Central memory CD8-positive, alpha-beta T cell (primary cell): ENCODE measurements at regions not wholly inside any gene's neighbourhood (a gene's known extent, or its start where the extent isn't known, plus 50 kb on each side); places are given as distances from the start of the nearest gene placed in this dataset.
"Not testable (repeated sequence)": the region's sequence is repeated elsewhere in the genome, so short reads cannot be mapped to it uniquely, and the experiment has no call there.

Experiments used
- ATAC-seq: fragments of 150-1000 bp; cut with Tn5 transposase; replicated peaks from 2 replicates; pipeline ENCODE4 v1.10.0; 2022; ENCODE audit warnings: mild to moderate bottlenecking, moderate FRiP score, moderate number of reproducible peaks; ENCODE audit not compliant: poor library complexity, severe bottlenecking; ENCODE audit errors: extremely low read depth
- DNase-seq, 2 donors: peaks; one replicate each; pipeline ENCODE4 v3.0.0; 2021; ENCODE audit warnings: low spot score in 2 of 2
- H3K27ac Mint-ChIP-seq: one replicate; pipeline ENCODE4 v1.8.0; 2022; ENCODE audit warnings: low read depth, mild to moderate bottlenecking, moderate library complexity, mixed read lengths
- H3K27me3 Mint-ChIP-seq: one replicate; pipeline ENCODE4 v1.8.0; 2022; ENCODE audit warnings: mixed read lengths
- H3K36me3 Mint-ChIP-seq: one replicate; pipeline ENCODE4 v1.8.0; 2022; ENCODE audit warnings: mild to moderate bottlenecking, moderate library complexity, mixed read lengths; ENCODE audit not compliant: insufficient read depth
- H3K4me1 Mint-ChIP-seq: one replicate; pipeline ENCODE4 v1.8.0; 2022; ENCODE audit warnings: mixed read lengths
- H3K4me3 Mint-ChIP-seq: one replicate; pipeline ENCODE4 v1.8.0; 2022; ENCODE audit warnings: mild to moderate bottlenecking, moderate library complexity, mixed read lengths
- H3K9me3 Mint-ChIP-seq: one replicate; pipeline ENCODE4 v1.8.0; 2022; ENCODE audit warnings: mixed read lengths

DNA sequence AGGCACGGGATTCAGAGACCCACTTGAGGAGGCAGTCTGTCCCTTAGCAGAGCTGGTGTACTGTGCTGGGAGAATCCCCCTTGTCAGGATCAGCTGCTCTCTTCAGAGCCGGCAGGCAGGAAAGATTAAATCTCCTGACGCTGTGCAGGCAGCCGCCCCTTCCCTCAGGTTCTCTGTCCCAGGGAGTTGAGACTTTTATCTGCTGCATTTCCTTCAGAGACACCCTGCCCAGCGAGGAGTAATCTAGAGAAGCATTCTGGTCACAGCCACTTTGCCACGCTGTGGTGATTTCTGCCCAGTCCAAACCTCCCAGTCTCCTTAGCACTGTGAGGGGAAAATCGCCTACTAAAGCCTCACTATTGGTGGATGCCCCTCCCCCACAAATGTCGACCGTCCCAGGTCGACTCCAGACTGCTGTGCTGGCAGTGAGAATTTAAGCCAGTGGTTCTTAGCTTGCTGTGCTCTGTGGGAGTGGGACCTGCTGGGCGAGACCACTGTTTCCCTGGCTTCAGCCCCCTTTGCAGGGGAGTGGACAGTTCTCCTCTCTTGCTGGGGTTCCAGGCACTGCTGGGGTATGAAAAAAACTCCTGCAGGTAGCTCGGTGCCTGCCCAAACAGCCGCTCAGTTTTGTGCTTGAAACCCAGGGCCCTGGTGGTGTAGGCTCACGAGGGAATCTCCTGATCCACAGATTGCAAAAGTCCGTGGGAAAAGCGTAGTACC lies 265.4 kb downstream of the ZWINT start:
- Mint-ChIP-seq H3K27me3 (no peaks in the 10 kb centered on the region), H3K9me3 (peaks cover 21% of the 10 kb centered on the region), H3K36me3 (no peaks in the 10 kb centered on the region), H3K27ac (no peak overlapping the region), H3K4me3 (no peak overlapping the region), H3K4me1 (no peaks in the 10 kb centered on the region)
- DNase-seq (no peak), ATAC-seq (no peak)

DNA sequence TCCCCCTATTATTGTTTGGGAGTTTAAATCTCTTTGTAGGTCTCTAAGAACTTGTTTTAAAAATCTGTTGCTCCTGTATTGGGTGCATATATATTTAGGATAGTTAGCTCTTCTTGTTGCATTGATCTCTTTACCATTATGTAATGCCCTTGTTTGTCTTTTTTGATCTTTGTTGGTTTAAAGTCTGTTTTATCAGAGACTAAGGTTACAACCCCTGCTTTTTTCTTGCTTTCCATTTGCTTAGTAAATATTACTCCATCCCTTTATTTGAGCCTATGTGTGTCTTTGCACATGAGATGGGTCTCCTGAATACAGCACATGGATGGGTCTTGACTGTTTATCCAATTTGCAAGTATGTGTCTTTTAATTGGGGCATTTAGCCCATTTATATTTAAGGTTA lies 267.4 kb downstream of the ZWINT start:
- H3K4me3 Mint-ChIP-seq, H3K27me3 Mint-ChIP-seq: not testable (repeated sequence)

DNA sequence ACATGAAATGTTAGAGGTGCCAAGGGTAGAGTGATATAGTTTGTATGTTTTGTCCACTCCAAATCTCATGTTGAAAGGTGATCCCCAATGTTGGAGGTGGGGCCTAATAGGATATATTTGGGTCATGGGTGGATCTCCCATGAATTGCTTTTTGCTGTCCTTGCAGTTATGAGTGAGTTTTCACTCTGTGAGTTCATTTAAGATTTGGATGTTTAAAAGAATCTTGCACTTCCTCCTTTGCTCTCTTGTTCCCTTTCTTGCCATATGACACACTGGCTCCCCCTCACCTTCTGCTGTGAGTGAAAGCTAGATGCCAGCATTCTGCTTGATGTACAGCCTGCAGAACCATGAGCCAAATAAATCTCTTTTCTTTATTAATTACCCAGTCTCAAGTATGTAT lies 269.2 kb downstream of the ZWINT start:
- no peaks in the 10 kb centered on the region for H3K4me1 Mint-ChIP-seq
- no peak overlapping the region for H3K27ac Mint-ChIP-seq
- H3K36me3 Mint-ChIP-seq = no peaks in the 10 kb centered on the region
- no peak overlapping the region for H3K4me3 Mint-ChIP-seq
- no peak for ATAC-seq
- H3K27me3 Mint-ChIP-seq = no peaks in the 10 kb centered on the region
- no peak for DNase-seq
- peaks cover 29% of the 10 kb centered on the region for H3K9me3 Mint-ChIP-seq

More for the DNA sequence above, 267.4 kb downstream of the ZWINT start:
- H3K36me3 Mint-ChIP-seq, H3K27ac Mint-ChIP-seq, ATAC-seq, DNase-seq, H3K4me1 Mint-ChIP-seq: not testable (repeated sequence)
- peaks cover 24% of the 10 kb centered on the region for H3K9me3 Mint-ChIP-seq

DNA sequence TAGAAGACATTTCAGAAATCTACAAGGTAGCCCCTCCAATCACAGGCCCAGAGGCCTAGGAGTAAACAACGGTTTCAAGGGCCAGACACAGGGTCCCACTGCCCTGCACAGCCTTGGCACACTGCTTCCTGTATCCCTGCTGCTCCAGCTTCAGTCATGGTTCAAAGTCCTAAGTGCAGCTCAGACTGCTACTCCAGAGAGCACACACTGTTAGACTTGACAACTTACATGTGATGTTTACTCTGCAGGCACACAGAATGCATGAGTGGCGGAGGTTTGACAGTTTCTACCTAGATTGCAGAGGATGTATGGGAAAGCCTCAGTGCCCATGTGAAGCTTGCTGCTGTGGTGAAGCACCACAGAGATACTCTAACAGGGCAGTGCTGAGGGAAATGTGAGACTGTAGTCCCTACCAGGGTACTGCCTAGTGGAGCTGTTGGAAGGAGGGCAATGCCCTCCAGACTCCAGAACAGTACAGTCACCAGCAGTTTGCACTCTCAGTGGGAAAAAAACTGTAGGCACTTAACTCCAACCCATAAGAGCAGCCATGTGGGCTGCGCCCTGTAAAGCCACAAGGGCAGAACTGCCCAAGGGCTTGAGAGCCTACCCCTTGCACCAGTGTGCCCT lies 270.0 kb downstream of the ZWINT start:
- DNase-seq (no peak), ATAC-seq (no peak)
- H3K36me3 Mint-ChIP-seq = no peaks in the 10 kb centered on the region
- H3K27ac Mint-ChIP-seq = no peak overlapping the region
- H3K9me3 Mint-ChIP-seq = peaks cover 29% of the 10 kb centered on the region
- H3K4me1 Mint-ChIP-seq = no peaks in the 10 kb centered on the region
- no peaks in the 10 kb centered on the region for H3K27me3 Mint-ChIP-seq
- H3K4me3 Mint-ChIP-seq = no peak overlapping the region

DNA sequence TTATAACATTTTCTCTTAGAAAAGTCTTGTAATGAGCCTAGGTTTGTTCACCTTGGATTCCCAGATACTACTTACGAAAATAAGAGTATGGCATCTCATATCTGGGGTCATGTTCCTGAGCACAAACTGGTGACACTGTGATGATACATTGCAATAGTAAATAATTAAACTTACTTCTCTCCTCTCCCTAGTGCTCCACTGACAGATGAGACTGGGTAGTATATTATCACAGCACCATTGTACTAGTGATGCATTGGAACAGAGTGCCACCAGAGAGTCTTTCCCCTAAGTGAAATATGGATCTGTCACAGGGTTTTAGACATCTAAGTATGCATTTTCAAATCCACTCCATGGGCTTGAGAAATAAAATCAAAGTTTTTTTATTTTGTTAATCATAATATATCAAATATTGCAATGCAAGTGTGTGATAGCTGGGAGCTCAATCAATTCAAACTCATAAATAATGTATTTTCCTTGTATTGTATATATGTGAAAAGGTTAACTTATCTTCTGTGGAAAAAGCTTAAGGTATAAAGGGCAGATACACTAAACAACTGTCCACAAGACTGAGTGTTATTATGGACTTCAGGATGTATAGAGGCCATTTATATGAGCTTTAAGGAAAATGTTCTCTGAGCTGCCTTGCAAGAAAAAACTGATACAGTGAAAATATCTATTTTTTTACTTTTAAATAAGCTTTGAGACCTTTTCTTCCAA lies 275.5 kb downstream of the ZWINT start:
- H3K4me3 Mint-ChIP-seq = no peak overlapping the region
- no peaks in the 10 kb centered on the region for H3K36me3 Mint-ChIP-seq
- H3K27me3 Mint-ChIP-seq = no peaks in the 10 kb centered on the region

DNA sequence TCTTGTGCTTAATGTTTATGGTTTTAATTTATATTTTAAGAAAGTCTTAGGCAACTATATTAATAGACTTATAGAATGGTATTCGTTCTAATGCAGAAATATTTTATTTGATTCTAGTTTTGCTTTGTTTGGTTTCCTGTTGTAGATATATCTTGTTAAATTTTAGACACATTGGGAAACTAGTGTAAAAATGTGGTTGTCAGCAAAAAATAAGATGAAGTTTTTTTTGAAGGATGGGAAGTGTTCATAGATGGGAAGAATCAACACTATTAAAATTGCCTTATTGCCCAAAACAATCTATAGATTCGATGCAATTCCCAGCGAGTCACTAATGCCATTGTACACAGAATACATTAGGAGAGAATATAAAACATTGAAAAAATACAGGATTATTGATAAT lies 278.9 kb downstream of the ZWINT start:
- Mint-ChIP-seq H3K27ac (no peak overlapping the region), H3K27me3 (no peaks in the 10 kb centered on the region), H3K9me3 (peaks cover 29% of the 10 kb centered on the region), H3K4me1 (no peaks in the 10 kb centered on the region), H3K4me3 (no peak overlapping the region), H3K36me3 (no peaks in the 10 kb centered on the region)
- DNase-seq (no peak), ATAC-seq (no peak)

More for the DNA sequence above, 275.5 kb downstream of the ZWINT start:
- peaks cover 20% of the 10 kb centered on the region for H3K9me3 Mint-ChIP-seq
- no peaks in the 10 kb centered on the region for H3K4me1 Mint-ChIP-seq
- H3K27ac Mint-ChIP-seq = no peak overlapping the region
- no peak for ATAC-seq
- DNase-seq = no peak

DNA sequence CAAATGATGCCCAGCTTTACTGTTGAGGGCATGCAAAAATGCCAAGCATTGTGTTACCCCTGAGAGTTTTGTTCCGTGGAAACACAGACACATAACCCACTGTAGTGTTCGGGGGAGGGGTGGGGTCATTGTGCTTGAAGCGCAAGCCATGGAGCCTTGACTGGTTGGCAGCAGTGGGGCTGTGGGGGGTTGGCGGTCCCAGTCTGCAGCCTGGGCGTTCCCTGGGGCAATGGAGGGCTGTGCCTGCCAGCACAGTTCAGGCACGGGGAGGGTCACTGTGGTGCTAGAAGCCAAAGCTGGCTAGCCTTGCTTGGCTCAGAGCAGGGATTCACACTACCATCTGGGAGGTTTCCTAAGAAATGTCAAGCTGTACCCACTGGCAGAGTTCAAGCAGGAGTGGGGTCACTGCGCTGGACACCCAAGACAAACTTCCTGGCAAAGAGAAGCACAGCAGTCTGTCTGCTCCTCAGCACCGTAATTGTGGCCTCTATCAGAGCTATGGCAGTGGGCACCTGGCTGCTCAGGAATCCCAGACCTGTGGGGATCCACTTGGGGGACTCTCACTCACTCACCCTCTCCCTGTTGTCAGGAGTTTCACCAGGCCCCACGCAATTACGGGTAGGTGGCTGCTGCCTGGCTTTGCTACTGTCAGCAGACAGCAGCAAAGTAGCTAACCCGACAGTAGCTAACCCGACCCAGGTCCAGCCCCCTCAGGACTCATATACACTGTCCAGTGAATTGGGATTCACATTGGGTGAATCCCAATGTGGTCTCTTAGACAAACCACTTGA lies 292.4 kb downstream of the ZWINT start:
- DNase-seq (no peak), ATAC-seq (no peak)
- Mint-ChIP-seq H3K4me3 (no peak overlapping the region), H3K9me3 (peaks cover 34% of the 10 kb centered on the region), H3K27me3 (no peaks in the 10 kb centered on the region), H3K27ac (no peak overlapping the region), H3K4me1 (no peaks in the 10 kb centered on the region), H3K36me3 (no peaks in the 10 kb centered on the region)

DNA sequence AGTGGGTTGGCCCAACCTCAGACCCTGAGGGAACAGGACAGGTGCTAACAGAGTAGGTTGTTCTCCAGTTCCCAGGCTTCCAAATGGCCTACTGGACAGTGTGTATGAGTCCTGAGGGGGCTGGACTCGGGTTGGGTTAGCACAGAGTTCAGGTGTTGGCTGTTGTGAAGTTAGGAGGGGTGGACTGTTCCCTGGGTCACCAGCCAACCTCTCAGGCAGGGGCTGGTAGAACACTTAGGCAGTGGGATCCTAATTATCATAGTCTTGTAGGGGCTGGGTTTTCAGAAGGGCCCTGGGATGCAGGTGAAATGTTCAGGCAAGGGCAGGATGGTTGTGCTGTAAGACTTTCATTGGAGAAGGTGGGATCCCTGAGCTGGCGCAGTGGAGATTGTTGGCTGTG lies 293.0 kb downstream of the ZWINT start:
- peaks cover 34% of the 10 kb centered on the region for H3K9me3 Mint-ChIP-seq
- no peak for ATAC-seq
- no peak for DNase-seq

DNA sequence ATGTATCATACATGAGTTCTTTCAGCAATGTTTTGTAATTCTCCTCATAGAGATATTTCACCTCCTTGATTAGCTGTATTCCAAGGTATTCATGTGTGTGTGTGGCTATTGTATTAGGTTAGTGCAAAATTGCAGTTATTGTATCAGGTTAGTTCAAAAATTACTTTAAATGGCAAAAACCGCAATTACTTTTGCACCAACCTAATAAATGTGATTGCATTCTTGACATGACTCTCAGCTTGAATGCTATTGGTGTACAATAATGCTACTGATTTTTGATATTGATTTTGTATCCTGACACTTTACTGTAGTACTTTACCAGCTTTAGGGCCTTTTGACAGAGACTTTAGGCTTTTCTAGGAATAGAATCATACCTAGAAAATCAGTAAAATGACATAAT lies 297.4 kb downstream of the ZWINT start:
- Mint-ChIP-seq H3K4me1 (no peaks in the 10 kb centered on the region), H3K27me3 (no peaks in the 10 kb centered on the region), H3K4me3 (no peak overlapping the region), H3K36me3 (no peaks in the 10 kb centered on the region), H3K9me3 (peaks cover 31% of the 10 kb centered on the region), H3K27ac (no peak overlapping the region)
- DNase-seq (no peak), ATAC-seq (no peak)

More for the DNA sequence above, 293.0 kb downstream of the ZWINT start:
- no peaks in the 10 kb centered on the region for H3K36me3 Mint-ChIP-seq
- H3K4me1 Mint-ChIP-seq = no peaks in the 10 kb centered on the region
- H3K27me3 Mint-ChIP-seq = no peaks in the 10 kb centered on the region
- H3K27ac Mint-ChIP-seq = no peak overlapping the region
- no peak overlapping the region for H3K4me3 Mint-ChIP-seq

DNA sequence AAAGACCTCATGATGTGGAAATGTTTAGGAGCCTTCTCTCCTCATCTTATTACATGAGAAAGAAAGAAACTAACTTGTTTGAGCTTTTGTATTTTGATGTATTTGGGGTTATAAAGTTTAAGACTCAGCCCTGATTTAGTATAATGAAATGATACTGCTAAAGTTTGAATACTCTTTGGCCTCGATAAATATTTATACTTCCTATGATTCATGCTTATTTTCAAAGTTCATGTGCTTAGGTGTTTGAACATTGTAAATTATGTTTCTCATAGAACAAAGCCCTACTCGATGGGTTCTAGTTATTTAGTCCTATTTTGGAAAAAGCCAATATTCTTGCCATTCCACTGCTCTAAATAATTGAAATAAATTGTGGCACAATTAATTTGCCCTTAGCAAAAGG lies 303.2 kb downstream of the ZWINT start:
- Mint-ChIP-seq H3K27ac (no peak overlapping the region), H3K4me1 (no peaks in the 10 kb centered on the region), H3K36me3 (no peaks in the 10 kb centered on the region), H3K4me3 (no peak overlapping the region), H3K9me3 (peaks cover 15% of the 10 kb centered on the region), H3K27me3 (no peaks in the 10 kb centered on the region)
- ATAC-seq (no peak), DNase-seq (no peak)

DNA sequence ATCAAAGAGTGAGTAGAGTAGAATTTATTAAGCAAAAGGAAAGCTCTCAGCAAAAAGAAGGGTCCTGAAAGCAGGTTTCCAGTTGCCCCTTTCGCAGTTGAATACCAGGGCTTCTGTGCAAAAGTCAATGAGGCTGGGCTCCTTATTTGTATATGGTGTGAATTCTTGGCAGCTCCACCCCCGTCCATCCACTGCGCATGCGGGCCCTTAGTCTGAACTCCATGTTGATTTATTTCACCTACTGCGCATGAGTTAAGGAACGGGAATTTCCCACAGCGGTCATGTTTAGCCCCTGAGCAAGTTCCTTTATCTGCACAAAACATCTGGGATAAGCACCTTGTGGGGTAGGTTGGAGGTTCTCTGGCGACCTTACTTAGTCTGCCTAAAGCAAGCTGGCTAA lies 325.6 kb downstream of the ZWINT start:
- ATAC-seq = no peak
- DNase-seq = no peak
- no peaks in the 10 kb centered on the region for H3K36me3 Mint-ChIP-seq

DNA sequence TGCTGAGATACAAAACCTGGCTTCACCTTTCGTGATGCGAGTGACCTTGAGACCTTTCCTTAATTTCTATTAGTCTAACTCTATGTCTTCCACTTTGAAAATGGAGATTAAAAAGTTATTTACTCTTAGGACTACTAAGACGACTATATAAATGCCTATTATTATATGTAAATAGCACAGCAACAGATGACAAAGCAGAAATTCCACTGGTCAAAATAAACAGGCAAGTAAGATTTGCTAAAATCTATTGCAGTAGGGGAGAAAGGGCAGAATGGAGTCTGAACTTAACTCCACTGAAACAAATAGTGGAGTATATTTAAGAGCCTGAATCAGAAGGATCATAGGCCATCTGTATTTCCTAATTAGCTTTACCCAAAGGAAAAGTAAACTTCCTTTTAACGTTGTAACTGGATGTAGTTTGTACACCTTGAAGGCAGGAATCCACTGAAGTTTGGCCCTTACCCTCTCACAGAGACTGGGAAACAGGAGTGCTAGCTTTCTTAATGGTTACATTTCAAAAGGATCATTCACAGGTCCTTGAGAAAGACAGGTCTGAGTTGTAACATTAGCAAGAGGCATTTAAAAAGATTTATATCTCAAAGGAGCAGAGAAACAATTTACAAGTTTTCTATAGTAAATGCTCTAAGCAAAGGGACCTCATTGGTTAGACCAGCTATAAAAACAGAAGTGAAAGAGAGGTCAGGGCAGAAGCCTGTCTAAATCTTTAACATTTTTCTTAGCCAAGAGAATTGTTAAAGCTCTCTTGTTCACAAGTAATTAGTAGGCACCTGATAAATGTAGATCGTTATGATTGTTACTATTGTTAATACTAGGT lies 332.5 kb downstream of the ZWINT start:
- Mint-ChIP-seq H3K36me3 (no peaks in the 10 kb centered on the region), H3K27me3 (no peaks in the 10 kb centered on the region), H3K9me3 (peaks cover 11% of the 10 kb centered on the region), H3K27ac (no peak overlapping the region), H3K4me1 (no peaks in the 10 kb centered on the region), H3K4me3 (no peak overlapping the region)
- DNase-seq (no peak), ATAC-seq (no peak)

More for the DNA sequence above, 325.6 kb downstream of the ZWINT start:
- H3K27ac Mint-ChIP-seq = no peak overlapping the region
- H3K4me1 Mint-ChIP-seq = no peaks in the 10 kb centered on the region
- no peak overlapping the region for H3K4me3 Mint-ChIP-seq
- H3K27me3 Mint-ChIP-seq = no peaks in the 10 kb centered on the region
- H3K9me3 Mint-ChIP-seq = peaks cover 8% of the 10 kb centered on the region
